ENCODE measurements at regions not wholly inside any gene's neighbourhood (a gene's known extent, or its start where the extent isn't known, plus 50 kb on each side); places are given as distances from the start of the nearest gene placed in this dataset.

GRCh38 chr1:81605023-81605422 lies 195.7 kb upstream of the ADGRL2 start:
- TF ChIP-seq ZNF776 (CRISPR knock-in tag; IDR thresholded peaks at IDR 0.05) (no peak), NAIF1 (CRISPR knock-in tag; IDR thresholded peaks at IDR 0.05; ENCODE audit: borderline replicate concordance) (no peak), POLR2A (IDR thresholded peaks at IDR 0.05; ENCODE audit: insufficient read depth in 1 of 2, low read depth in 2 of 2, low read length in 2 of 2) (no peak), DPF2 (CRISPR knock-in tag; IDR thresholded peaks at IDR 0.05; ENCODE audit: borderline replicate concordance, low read depth) (no peak), GTF2F1 (IDR thresholded peaks at IDR 0.05; ENCODE audit: low read length) (no peak), FOXK2 (IDR thresholded peaks at IDR 0.05) (no peak), CTCF (CRISPR knock-in tag; IDR thresholded peaks at IDR 0.05) (no peak), HDAC6 (IDR thresholded peaks at IDR 0.05; ENCODE audit: low read depth, low read length) (no peak)

Data from HepG2 (cell line).